ENCODE measurements at regions not wholly inside any gene's neighbourhood (a gene's known extent, or its start where the extent isn't known, plus 50 kb on each side); places are given as distances from the start of the nearest gene placed in this dataset.

GRCh38 chr4:20403290-20403689 lies 151.6 kb downstream of the SLIT2 start:
- Mint-ChIP-seq H3K4me1 (ENCODE audit: unreplicated experiment) (peaks cover 2% of the 10 kb centered on the region), H3K36me3 (ENCODE audit: low read depth, unreplicated experiment) (no peaks in the 10 kb centered on the region), H3K4me3 (ENCODE audit: unreplicated experiment) (no peak overlapping the region), H3K27ac (ENCODE audit: unreplicated experiment) (no peak overlapping the region), H3K9me3 (ENCODE audit: unreplicated experiment) (no peaks in the 10 kb centered on the region), H3K27me3 (ENCODE audit: unreplicated experiment) (no peaks in the 10 kb centered on the region)
- TF ChIP-seq, protein P1, sequence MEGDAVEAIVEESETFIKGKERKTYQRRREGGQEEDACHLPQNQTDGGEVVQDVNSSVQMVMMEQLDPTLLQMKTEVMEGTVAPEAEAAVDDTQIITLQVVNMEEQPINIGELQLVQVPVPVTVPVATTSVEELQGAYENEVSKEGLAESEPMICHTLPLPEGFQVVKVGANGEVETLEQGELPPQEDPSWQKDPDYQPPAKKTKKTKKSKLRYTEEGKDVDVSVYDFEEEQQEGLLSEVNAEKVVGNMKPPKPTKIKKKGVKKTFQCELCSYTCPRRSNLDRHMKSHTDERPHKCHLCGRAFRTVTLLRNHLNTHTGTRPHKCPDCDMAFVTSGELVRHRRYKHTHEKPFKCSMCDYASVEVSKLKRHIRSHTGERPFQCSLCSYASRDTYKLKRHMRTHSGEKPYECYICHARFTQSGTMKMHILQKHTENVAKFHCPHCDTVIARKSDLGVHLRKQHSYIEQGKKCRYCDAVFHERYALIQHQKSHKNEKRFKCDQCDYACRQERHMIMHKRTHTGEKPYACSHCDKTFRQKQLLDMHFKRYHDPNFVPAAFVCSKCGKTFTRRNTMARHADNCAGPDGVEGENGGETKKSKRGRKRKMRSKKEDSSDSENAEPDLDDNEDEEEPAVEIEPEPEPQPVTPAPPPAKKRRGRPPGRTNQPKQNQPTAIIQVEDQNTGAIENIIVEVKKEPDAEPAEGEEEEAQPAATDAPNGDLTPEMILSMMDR (IDR thresholded peaks at IDR 0.05; ENCODE audit: unreplicated experiment) = no peak
- no peak for DNase-seq (ENCODE audit: low spot score)

DNA sequence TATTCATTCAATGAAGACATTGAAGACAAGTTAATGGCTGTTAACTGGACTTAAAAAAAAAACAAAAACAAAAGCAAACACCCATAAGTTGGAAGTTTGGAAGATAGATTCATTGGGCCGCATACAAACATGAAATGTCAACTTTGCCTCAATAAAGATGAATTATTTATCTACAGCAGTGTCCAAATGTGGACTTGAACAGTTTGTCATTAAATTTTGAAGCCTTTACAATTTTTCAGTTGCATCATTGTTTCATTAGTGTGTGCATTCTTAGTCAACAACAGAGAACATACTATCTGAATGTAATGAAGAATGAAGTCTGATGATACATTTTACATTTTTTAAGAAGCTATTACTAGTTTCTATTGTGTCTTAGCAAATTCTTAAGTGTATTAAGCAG lies 152.1 kb downstream of the SLIT2 start:
- H3K27ac Mint-ChIP-seq (ENCODE audit: unreplicated experiment) = no peak overlapping the region
- TF ChIP-seq, protein P1 (IDR thresholded peaks at IDR 0.05; ENCODE audit: unreplicated experiment) = no peak
- H3K36me3 Mint-ChIP-seq (ENCODE audit: low read depth, unreplicated experiment) = no peaks in the 10 kb centered on the region
- H3K4me1 Mint-ChIP-seq (ENCODE audit: unreplicated experiment) = peaks cover 2% of the 10 kb centered on the region
- H3K9me3 Mint-ChIP-seq (ENCODE audit: unreplicated experiment) = no peaks in the 10 kb centered on the region
- H3K4me3 Mint-ChIP-seq (ENCODE audit: unreplicated experiment) = no peak overlapping the region
- no peak for DNase-seq (ENCODE audit: low spot score)
- H3K27me3 Mint-ChIP-seq (ENCODE audit: unreplicated experiment) = no peaks in the 10 kb centered on the region

DNA sequence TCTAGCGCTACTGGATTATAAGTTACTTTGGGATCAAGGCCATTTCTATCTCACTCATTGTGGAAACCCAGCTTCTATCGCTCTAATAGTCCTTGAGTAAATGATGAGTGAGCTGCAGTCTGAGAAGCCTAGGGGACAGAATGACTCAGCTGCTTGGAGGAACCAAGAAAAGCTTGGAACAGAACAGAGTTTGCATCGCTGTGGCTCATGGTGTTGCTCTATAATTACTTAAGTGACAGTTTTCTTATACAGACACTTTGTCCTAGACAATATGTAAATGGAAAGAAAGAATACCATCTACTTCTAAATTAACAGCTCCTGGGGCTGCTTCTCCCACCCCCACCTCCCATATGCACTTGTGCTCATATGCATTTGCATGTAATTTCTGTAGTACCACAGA lies 156.9 kb downstream of the SLIT2 start:
- no peaks in the 10 kb centered on the region for H3K36me3 Mint-ChIP-seq (ENCODE audit: low read depth, unreplicated experiment)
- no peak for DNase-seq (ENCODE audit: low spot score)
- no peaks in the 10 kb centered on the region for H3K4me1 Mint-ChIP-seq (ENCODE audit: unreplicated experiment)
- no peaks in the 10 kb centered on the region for H3K9me3 Mint-ChIP-seq (ENCODE audit: unreplicated experiment)
- no peak overlapping the region for H3K27ac Mint-ChIP-seq (ENCODE audit: unreplicated experiment)
- TF ChIP-seq, protein P1 (IDR thresholded peaks at IDR 0.05; ENCODE audit: unreplicated experiment) = no peak
- H3K4me3 Mint-ChIP-seq (ENCODE audit: unreplicated experiment) = no peak overlapping the region
- no peaks in the 10 kb centered on the region for H3K27me3 Mint-ChIP-seq (ENCODE audit: unreplicated experiment)

- Mint-ChIP-seq H3K4me1 (ENCODE audit: unreplicated experiment) (no peaks in the 10 kb centered on the region), H3K9me3 (ENCODE audit: unreplicated experiment) (no peaks in the 10 kb centered on the region), H3K27me3 (ENCODE audit: unreplicated experiment) (no peaks in the 10 kb centered on the region)
Measured at GRCh38 chr4:20412072-20412471, 160.4 kb downstream of the SLIT2 start.

DNA sequence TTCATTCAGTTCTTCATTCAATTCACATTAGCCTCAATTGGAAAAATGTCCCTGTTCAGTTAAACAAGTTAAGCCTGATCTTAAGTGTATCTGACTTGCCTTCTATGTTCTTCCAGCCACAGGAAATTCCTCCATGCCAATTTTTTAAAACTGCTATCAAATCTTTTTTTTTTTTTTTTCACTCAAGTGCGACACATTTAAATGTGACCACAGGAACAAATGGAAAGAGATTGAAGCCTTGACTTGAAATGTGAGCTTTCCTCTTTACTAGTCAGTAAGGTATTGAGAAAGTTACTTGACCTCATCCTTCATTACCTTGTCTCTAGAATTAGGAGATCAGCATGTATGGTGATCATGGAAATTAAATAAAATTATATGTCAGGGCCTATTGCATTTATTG lies 165.1 kb downstream of the SLIT2 start:
- H3K27ac Mint-ChIP-seq (ENCODE audit: unreplicated experiment) = no peak overlapping the region
- TF ChIP-seq, protein P1 (IDR thresholded peaks at IDR 0.05; ENCODE audit: unreplicated experiment) = no peak

More at GRCh38 chr4:20412072-20412471, 160.4 kb downstream of the SLIT2 start:
- Mint-ChIP-seq H3K4me3 (ENCODE audit: unreplicated experiment) (no peak overlapping the region), H3K36me3 (ENCODE audit: low read depth, unreplicated experiment) (no peaks in the 10 kb centered on the region), H3K27ac (ENCODE audit: unreplicated experiment) (no peak overlapping the region)
- no peak for DNase-seq (ENCODE audit: low spot score)
- TF ChIP-seq, protein P1 (IDR thresholded peaks at IDR 0.05; ENCODE audit: unreplicated experiment) = no peak

More for the DNA sequence above, 165.1 kb downstream of the SLIT2 start:
- Mint-ChIP-seq H3K27me3 (ENCODE audit: unreplicated experiment) (no peaks in the 10 kb centered on the region), H3K4me1 (ENCODE audit: unreplicated experiment) (no peaks in the 10 kb centered on the region), H3K9me3 (ENCODE audit: unreplicated experiment) (no peaks in the 10 kb centered on the region), H3K36me3 (ENCODE audit: low read depth, unreplicated experiment) (no peaks in the 10 kb centered on the region), H3K4me3 (ENCODE audit: unreplicated experiment) (no peak overlapping the region)
- DNase-seq (ENCODE audit: low spot score) = no peak
